ENCODE measurements at regions not wholly inside any gene's neighbourhood (a gene's known extent, or its start where the extent isn't known, plus 50 kb on each side); places are given as distances from the start of the nearest gene placed in this dataset.

DNA sequence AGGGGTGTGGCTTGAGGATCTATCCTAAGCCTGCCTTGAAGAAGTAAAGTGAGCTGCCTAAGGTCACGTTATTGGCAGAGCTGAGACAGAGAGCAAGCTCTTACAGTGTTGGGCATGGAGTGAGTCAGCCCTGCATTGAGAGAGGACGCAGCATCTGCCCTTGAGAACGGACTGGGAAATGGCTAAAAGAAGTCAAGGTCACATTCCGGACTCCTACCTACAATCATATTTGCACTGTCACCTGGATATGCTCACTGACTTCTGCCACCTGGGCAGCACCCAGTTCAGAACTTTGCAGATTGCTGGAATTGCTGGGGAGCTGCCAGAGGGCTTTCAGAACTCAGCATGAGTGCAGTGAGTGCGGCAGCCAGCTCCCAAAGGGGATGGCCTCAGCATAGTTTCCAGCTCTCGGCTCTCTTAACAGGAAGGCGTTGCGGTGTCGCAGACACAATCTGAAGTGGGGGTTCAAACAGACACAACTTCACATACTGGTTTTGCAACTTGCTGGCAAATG lies 199.3 kb upstream of the SGK1 start:
- no peaks in the 10 kb centered on the region for H3K36me3 ChIP-seq
- 3 to 13% methylated on average over 9 of the region's 9 CpGs for WGBS, 2 donors
- peak; percentile 99 for DNase-seq
- no peak overlapping the region for H3K4me3 ChIP-seq (replicated peaks in 1 of 3)
- intact Hi-C loops (cut with DNase I): loop anchor here (5.0 kb wide), 1 partner anchor 335 kb away; no protein-coding TSS in a partner anchor
- peaks cover 57 to 58% of the 10 kb centered on the region in 2 donors for H3K4me1 ChIP-seq
- TF ChIP-seq, protein P1, sequence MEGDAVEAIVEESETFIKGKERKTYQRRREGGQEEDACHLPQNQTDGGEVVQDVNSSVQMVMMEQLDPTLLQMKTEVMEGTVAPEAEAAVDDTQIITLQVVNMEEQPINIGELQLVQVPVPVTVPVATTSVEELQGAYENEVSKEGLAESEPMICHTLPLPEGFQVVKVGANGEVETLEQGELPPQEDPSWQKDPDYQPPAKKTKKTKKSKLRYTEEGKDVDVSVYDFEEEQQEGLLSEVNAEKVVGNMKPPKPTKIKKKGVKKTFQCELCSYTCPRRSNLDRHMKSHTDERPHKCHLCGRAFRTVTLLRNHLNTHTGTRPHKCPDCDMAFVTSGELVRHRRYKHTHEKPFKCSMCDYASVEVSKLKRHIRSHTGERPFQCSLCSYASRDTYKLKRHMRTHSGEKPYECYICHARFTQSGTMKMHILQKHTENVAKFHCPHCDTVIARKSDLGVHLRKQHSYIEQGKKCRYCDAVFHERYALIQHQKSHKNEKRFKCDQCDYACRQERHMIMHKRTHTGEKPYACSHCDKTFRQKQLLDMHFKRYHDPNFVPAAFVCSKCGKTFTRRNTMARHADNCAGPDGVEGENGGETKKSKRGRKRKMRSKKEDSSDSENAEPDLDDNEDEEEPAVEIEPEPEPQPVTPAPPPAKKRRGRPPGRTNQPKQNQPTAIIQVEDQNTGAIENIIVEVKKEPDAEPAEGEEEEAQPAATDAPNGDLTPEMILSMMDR (IDR thresholded peaks at IDR 0.05): no peak
- no peak for TF ChIP-seq POLR2A (IDR thresholded peaks at IDR 0.05)
- H3K27ac ChIP-seq: peak overlapping the region; percentile 81 to 91 (median 90)
- H3K27me3 ChIP-seq: no peaks in the 10 kb centered on the region
- H3K9me3 ChIP-seq: no peaks in the 10 kb centered on the region

DNA sequence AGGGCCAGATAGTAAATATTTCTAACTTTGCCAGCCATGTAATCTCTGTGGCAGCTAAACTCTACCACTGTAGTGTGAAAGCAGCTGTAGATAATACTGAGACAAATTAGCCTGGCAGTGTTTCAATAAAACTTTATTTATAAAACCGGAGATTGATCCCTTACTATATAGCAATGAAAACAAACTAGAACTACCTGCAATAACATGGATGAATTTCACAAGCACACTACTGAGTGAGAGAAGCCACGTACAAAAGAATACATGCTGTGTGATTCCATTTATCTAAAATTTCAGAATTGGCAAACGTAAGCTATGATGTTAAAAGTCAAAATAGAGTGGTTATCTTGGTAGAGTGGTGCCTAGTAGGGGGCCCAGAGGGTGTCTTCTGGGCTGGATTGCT lies 198.7 kb upstream of the SGK1 start:
- Histone ChIP-seq H3K27me3 (no peaks in the 10 kb centered on the region), H3K9me3 (no peaks in the 10 kb centered on the region), H3K4me1 (peaks cover 56% of the 10 kb centered on the region in 2 donors), H3K4me3 (replicated peaks in 1 of 3) (no peak overlapping the region), H3K27ac (peak overlapping the region; percentile 81 to 91 (median 90)), H3K36me3 (no peaks in the 10 kb centered on the region)
- intact Hi-C loops (cut with DNase I): loop anchor here (5.0 kb wide), 1 partner anchor 334 kb away; no protein-coding TSS in a partner anchor
- no peak for TF ChIP-seq POLR2A (IDR thresholded peaks at IDR 0.05)
- TF ChIP-seq, protein P1 (IDR thresholded peaks at IDR 0.05): no peak
- WGBS, 2 donors: 70 to 79% methylated on average over 3 of the region's 3 CpGs
- DNase-seq: no peak

DNA sequence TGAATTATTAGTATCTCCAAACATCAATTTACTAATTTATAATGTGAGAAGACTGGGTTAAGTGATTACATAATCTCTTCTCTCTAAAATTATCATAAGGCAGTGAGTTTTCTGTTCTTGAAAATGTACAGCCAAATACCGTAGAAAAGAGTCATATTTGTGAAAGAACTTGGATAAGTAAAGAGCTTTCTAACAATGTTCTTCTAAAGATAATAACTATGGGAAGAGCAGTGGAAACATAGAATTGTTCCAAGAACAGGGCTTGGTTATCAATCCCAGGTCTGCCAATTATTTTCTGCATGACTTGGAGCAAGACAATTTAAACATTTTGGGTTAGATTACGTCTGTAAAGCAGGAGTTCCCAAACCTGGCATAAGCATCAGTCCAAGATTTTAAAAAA lies 198.1 kb upstream of the SGK1 start:
- H3K27ac ChIP-seq: peak overlapping the region; percentile 81 to 91 (median 90)
- no peak overlapping the region for H3K4me3 ChIP-seq (replicated peaks in 1 of 3)
- intact Hi-C loops (cut with DNase I): loop anchor here (5.0 kb wide), 1 partner anchor 334 kb away; no protein-coding TSS in a partner anchor

DNA sequence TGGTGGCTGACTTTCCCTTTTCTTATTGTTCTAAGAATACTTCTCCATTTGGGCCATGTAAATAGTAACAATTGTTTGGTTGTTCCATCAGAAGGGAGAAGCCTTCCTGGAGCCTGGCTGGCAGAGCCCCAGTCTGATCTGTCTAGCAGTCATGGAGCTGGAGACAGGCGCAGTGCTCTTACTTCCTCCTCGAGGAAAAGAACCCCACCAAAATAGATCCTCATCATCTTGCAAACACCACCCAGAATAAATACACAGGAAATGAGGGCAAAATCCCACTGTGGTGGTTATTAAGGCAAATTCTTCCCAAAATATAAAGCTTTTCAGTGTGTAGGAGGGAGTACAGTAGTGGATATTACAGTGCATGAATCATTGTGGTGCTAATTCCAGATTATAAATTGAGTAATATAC lies 195.1 kb upstream of the SGK1 start:
- H3K27ac ChIP-seq: no peak overlapping the region
- intact Hi-C loops (cut with DNase I): no loop called here
- 47 to 49% methylated on average over 2 of the region's 2 CpGs for WGBS, 2 donors

More for the DNA sequence above, 198.1 kb upstream of the SGK1 start:
- Histone ChIP-seq H3K36me3 (no peaks in the 10 kb centered on the region), H3K4me1 (peaks cover 50% of the 10 kb centered on the region in 2 donors), H3K27me3 (no peaks in the 10 kb centered on the region), H3K9me3 (no peaks in the 10 kb centered on the region)
- 55 to 70% methylated on average over 2 of the region's 2 CpGs for WGBS, 2 donors
- no peak for TF ChIP-seq POLR2A (IDR thresholded peaks at IDR 0.05)
- TF ChIP-seq, protein P1 (IDR thresholded peaks at IDR 0.05): no peak
- DNase-seq: no peak

More for the DNA sequence above, 195.1 kb upstream of the SGK1 start:
- DNase-seq: no peak
- Histone ChIP-seq H3K27me3 (no peaks in the 10 kb centered on the region), H3K4me3 (replicated peaks in 1 of 3) (no peak overlapping the region), H3K4me1 (peaks cover 20 to 21% of the 10 kb centered on the region in 2 donors), H3K36me3 (no peaks in the 10 kb centered on the region), H3K9me3 (no peaks in the 10 kb centered on the region)
- no peak for TF ChIP-seq POLR2A (IDR thresholded peaks at IDR 0.05)
- TF ChIP-seq, protein P1 (IDR thresholded peaks at IDR 0.05): no peak
